Muscle layer of duodenum (tissue), 2 donors: ENCODE measurements at regions not wholly inside any gene's neighbourhood (a gene's known extent, or its start where the extent isn't known, plus 50 kb on each side); places are given as distances from the start of the nearest gene placed in this dataset.

Source experiments
- H3K27ac ChIP-seq: one replicate; pipeline ENCODE4 v1.7.0; 2013; ENCODE audit warnings: mild to moderate bottlenecking, low read length
- H3K27me3 ChIP-seq: one replicate; pipeline ENCODE4 v1.7.0; 2013; ENCODE audit warnings: low read depth, mild to moderate bottlenecking, control low read depth, low read length
- H3K36me3 ChIP-seq, 2 donors: one replicate each; pipeline ENCODE4 v1.7.0; 2013; ENCODE audit warnings: low read length in 2 of 2, control low read depth in 1 of 2, mild to moderate bottlenecking in 1 of 2; ENCODE audit not compliant: insufficient read depth in 2 of 2, control insufficient read depth in 1 of 2
- H3K4me1 ChIP-seq, 2 donors: one replicate each; pipeline ENCODE4 v1.7.0; 2013; ENCODE audit warnings: low read length in 2 of 2, mild to moderate bottlenecking in 2 of 2, control low read depth in 1 of 2, moderate library complexity in 1 of 2; ENCODE audit not compliant: insufficient read depth in 2 of 2, control insufficient read depth in 1 of 2
- H3K4me3 ChIP-seq, 2 donors: one replicate each; pipeline ENCODE4 v1.7.0; 2013; ENCODE audit warnings: low read length in 2 of 2, low read depth in 1 of 2, mild to moderate bottlenecking in 1 of 2
- H3K9me3 ChIP-seq, 2 donors: one replicate each; pipeline ENCODE4 v1.7.0; 2013; ENCODE audit warnings: low read length in 2 of 2, control low read depth in 1 of 2, mild to moderate bottlenecking in 1 of 2; ENCODE audit not compliant: control insufficient read depth in 1 of 2
- donor health status: healthy.

- H3K27ac ChIP-seq: no peak overlapping the region
- peaks cover 0 to 24% of the 10 kb centered on the region in 2 donors for H3K4me1 ChIP-seq
- H3K9me3 ChIP-seq: no peaks in the 10 kb centered on the region
- no peaks in the 10 kb centered on the region for H3K36me3 ChIP-seq
- H3K4me3 ChIP-seq: no peak overlapping the region
- H3K27me3 ChIP-seq: no peaks in the 10 kb centered on the region
Measured at GRCh38 chr2:48108455-48108854, 202.2 kb upstream of the FBXO11 start.

- no peaks in the 10 kb centered on the region for H3K27me3 ChIP-seq
- no peak overlapping the region for H3K4me3 ChIP-seq
- peaks cover 0 to 24% of the 10 kb centered on the region in 2 donors for H3K4me1 ChIP-seq
- H3K9me3 ChIP-seq: no peaks in the 10 kb centered on the region
- no peaks in the 10 kb centered on the region for H3K36me3 ChIP-seq
- H3K27ac ChIP-seq: no peak overlapping the region
Measured at GRCh38 chr2:48109491-48110204, 203.3 kb upstream of the FBXO11 start.

DNA sequence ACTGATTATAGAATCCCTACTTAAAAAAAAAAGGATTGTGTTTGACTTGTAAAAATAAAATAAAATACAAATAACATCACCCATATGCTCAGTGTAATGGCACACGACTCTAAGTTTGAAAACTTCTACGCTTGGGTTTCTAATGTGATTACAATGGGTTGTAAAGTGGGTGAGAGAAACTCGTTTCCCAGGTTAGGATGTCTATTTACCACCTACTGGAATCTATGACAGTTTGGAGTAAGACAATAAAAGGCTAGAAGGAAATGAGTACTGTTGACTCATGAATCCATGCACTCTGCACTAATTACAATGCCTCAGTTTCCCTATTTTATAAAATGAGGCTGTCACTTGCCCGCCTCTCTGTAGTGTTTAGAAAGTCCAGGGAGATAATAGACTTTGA lies 204.0 kb upstream of the FOXN2 start:
- Histone ChIP-seq H3K36me3 (no peaks in the 10 kb centered on the region), H3K4me3 (no peak overlapping the region), H3K27ac (peak overlapping the region; percentile 82), H3K4me1 (peaks cover 0 to 24% of the 10 kb centered on the region in 2 donors), H3K27me3 (no peaks in the 10 kb centered on the region), H3K9me3 (no peaks in the 10 kb centered on the region)

GRCh38 chr2:48112911-48113680 lies 201.4 kb upstream of the FOXN2 start:
- Histone ChIP-seq H3K4me1 (peaks cover 0 to 7% of the 10 kb centered on the region in 2 donors), H3K27me3 (no peaks in the 10 kb centered on the region), H3K9me3 (no peaks in the 10 kb centered on the region), H3K36me3 (no peaks in the 10 kb centered on the region), H3K27ac (no peak overlapping the region), H3K4me3 (no peak overlapping the region)

DNA sequence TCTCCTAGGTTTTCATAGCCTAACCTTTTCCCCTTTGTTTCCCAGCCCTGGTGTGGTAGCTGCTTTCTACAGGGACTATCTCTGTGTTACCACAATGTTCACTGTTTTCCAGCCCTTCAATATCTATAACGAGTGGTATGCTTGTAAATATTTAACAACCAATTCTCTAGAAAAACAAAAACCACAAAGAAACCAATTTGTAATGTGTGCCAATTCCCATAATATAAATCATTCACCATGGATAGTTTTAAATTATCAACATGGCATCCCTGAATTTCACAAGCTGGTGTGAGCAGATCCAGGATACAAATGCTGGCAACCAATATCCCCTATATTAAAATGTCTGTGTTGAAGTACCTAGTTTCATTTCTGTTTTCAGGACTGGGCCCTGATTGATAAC lies 200.7 kb upstream of the FOXN2 start:
- peaks cover 0 to 7% of the 10 kb centered on the region in 2 donors for H3K4me1 ChIP-seq
- H3K4me3 ChIP-seq: no peak overlapping the region
- no peaks in the 10 kb centered on the region for H3K36me3 ChIP-seq
- H3K27ac ChIP-seq: no peak overlapping the region
- H3K27me3 ChIP-seq: no peaks in the 10 kb centered on the region
- H3K9me3 ChIP-seq: no peaks in the 10 kb centered on the region

GRCh38 chr2:48114256-48114655 lies 200.2 kb upstream of the FOXN2 start:
- Histone ChIP-seq H3K36me3 (no peaks in the 10 kb centered on the region), H3K9me3 (no peaks in the 10 kb centered on the region), H3K27me3 (no peaks in the 10 kb centered on the region), H3K4me1 (peaks cover 0 to 7% of the 10 kb centered on the region in 2 donors), H3K4me3 (no peak overlapping the region), H3K27ac (no peak overlapping the region)

GRCh38 chr2:48116497-48116896 lies 198.0 kb upstream of the FOXN2 start:
- H3K4me3 ChIP-seq: no peak overlapping the region
- H3K27me3 ChIP-seq: no peaks in the 10 kb centered on the region

GRCh38 chr2:48118895-48119294 lies 195.6 kb upstream of the FOXN2 start:
- no peaks in the 10 kb centered on the region for H3K9me3 ChIP-seq
- no peaks in the 10 kb centered on the region for H3K36me3 ChIP-seq
- H3K4me3 ChIP-seq: no peak overlapping the region
- H3K4me1 ChIP-seq: no peaks in the 10 kb centered on the region
- H3K27me3 ChIP-seq: no peaks in the 10 kb centered on the region
- H3K27ac ChIP-seq: no peak overlapping the region

More at GRCh38 chr2:48116497-48116896, 198.0 kb upstream of the FOXN2 start:
- H3K4me1 ChIP-seq: peaks cover 0 to 7% of the 10 kb centered on the region in 2 donors
- H3K36me3 ChIP-seq: no peaks in the 10 kb centered on the region
- no peaks in the 10 kb centered on the region for H3K9me3 ChIP-seq
- H3K27ac ChIP-seq: no peak overlapping the region

DNA sequence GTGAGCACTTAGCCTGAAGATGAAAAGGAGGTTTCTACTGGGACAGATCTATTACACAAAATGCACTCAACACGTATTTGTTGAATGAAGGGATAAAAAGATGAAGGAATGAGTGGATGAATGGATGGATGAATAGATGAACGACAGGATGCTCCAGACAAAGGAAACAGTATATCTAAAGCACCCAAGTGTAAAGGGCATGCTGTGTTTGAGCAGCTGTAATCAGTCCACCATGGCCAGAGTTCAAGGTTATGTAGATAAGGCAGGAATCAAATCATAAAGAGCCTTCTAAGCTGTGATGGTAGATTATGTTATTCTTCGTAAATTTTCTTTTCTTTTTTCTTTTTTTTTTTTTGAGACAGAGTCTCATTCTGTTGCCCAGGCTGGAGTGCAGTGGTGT lies 194.4 kb upstream of the FOXN2 start:
- Histone ChIP-seq H3K27me3 (no peaks in the 10 kb centered on the region), H3K36me3 (no peaks in the 10 kb centered on the region), H3K27ac (no peak overlapping the region), H3K4me3 (no peak overlapping the region), H3K4me1 (no peaks in the 10 kb centered on the region), H3K9me3 (no peaks in the 10 kb centered on the region)

DNA sequence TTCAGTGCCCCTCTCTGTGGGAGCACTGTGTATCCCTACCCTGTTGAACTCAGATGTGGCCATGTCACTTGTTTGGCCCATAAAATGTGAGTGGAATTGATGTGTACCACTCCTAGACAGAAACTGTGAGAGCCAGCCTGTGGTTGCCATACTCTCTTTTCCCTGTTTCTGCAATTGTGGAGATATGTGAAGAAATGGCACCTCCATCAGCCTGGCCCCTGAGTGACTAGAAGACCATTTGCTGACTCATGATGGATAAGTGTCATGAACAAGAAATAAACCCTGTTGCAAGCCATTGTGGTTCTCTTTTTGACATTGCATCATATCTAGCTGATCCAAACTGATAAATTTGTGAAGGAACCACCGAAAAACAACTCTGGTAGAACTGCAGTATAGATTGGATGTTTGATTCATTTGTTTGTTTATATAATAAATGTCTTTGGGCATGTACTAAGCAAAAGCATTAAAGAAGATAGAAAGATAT lies 193.7 kb upstream of the FOXN2 start:
- H3K4me3 ChIP-seq: no peak overlapping the region
- no peak overlapping the region for H3K27ac ChIP-seq
- H3K4me1 ChIP-seq: no peaks in the 10 kb centered on the region
- H3K9me3 ChIP-seq: no peaks in the 10 kb centered on the region
- H3K27me3 ChIP-seq: no peaks in the 10 kb centered on the region
- no peaks in the 10 kb centered on the region for H3K36me3 ChIP-seq

GRCh38 chr2:48122166-48122565 lies 192.3 kb upstream of the FOXN2 start:
- Histone ChIP-seq H3K4me1 (no peaks in the 10 kb centered on the region), H3K27ac (no peak overlapping the region), H3K4me3 (no peak overlapping the region), H3K27me3 (no peaks in the 10 kb centered on the region), H3K9me3 (no peaks in the 10 kb centered on the region), H3K36me3 (no peaks in the 10 kb centered on the region)
